Small intestine (tissue), 7 donors: ENCODE measurements at regions not wholly inside any gene's neighbourhood (a gene's known extent, or its start where the extent isn't known, plus 50 kb on each side); places are given as distances from the start of the nearest gene placed in this dataset.
A peak's percentile ranks its signal among the peaks of the same experiment; 100 is the strongest.

Experiments
- DNase-seq, 2 donors: peaks; one replicate each; pipeline versions ENCODE4 v3.0.0 to v3.0.0-alpha.2; 2013
- FAIRE-seq: peaks from 2 replicates; lab custom pipeline; 2012; peaks lifted over from hg19 to GRCh38; lab: Jason Lieb, UNC
- H3K27ac ChIP-seq, 3 donors: one replicate each; pipeline ENCODE4 v1.5.1; 2013; ENCODE audit warnings: low read length in 2 of 3, mild to moderate bottlenecking in 2 of 3, control low read depth in 1 of 3, inconsistent platforms in 1 of 3, low read depth in 1 of 3, moderate library complexity in 1 of 3
- H3K27me3 ChIP-seq, 3 donors: one replicate each; pipeline ENCODE4 v1.6.1; 2013; ENCODE audit warnings: low read length in 3 of 3, inconsistent platforms in 1 of 3; ENCODE audit not compliant: control insufficient read depth in 3 of 3, insufficient read depth in 3 of 3
- H3K36me3 ChIP-seq, 3 donors: one replicate each; pipeline ENCODE4 v1.6.1; 2013; ENCODE audit warnings: low read length in 3 of 3, inconsistent platforms in 1 of 3, low read depth in 1 of 3, mild to moderate bottlenecking in 1 of 3, moderate library complexity in 1 of 3; ENCODE audit not compliant: control insufficient read depth in 3 of 3, insufficient read depth in 2 of 3
- H3K4me1 ChIP-seq, 3 donors: one replicate each; pipeline ENCODE4 v1.6.1; 2013; ENCODE audit warnings: low read length in 2 of 3, inconsistent platforms in 1 of 3, low read depth in 1 of 3, mild to moderate bottlenecking in 1 of 3, moderate library complexity in 1 of 3; ENCODE audit not compliant: control insufficient read depth in 3 of 3, insufficient read depth in 2 of 3
- H3K4me3 ChIP-seq, 3 donors: one replicate each; pipeline ENCODE4 v1.5.1; 2013; ENCODE audit warnings: low read length in 3 of 3, control low read depth in 1 of 3, inconsistent platforms in 1 of 3, low read depth in 1 of 3, mild to moderate bottlenecking in 1 of 3, moderate library complexity in 1 of 3
- H3K9me3 ChIP-seq, 2 donors: one replicate each; pipeline ENCODE4 v1.6.1; 2013; ENCODE audit warnings: low read depth in 1 of 2, low read length in 1 of 2; ENCODE audit not compliant: control insufficient read depth in 2 of 2, insufficient read depth in 1 of 2
- WGBS, 3 donors: extraction: QIAGEN DNeasy Blood & Tissue Kit; methylation state at CpG; one replicate each; pipeline ENCODE4 v1.1.7; 2013; 5-methylcytosine and 5-hydroxymethylcytosine counted together
- donor health status: healthy with polysubstance abuse.
- donor health status: control.
- donor health status: control.
- donor health status: Bipolar disorder and iron deficiency.
- donor health status: healthy.

GRCh38 chr12:125216756-125217155, 151.5 kb downstream of the AACS start:
- H3K36me3 ChIP-seq = no peaks in the 10 kb centered on the region
- FAIRE-seq (no peak), DNase-seq (no peak)
- 80 to 84% (median 82%) methylated on average over 14 of the region's 14 CpGs for WGBS, 3 donors
- no peak overlapping the region for H3K4me3 ChIP-seq
- H3K4me1 ChIP-seq = no peaks in the 10 kb centered on the region
- H3K27me3 ChIP-seq = peaks cover 0 to 4% (median 3%) of the 10 kb centered on the region in 3 donors
- peaks cover 0 to 4% of the 10 kb centered on the region in 2 donors for H3K9me3 ChIP-seq
- no peak overlapping the region for H3K27ac ChIP-seq

GRCh38 chr12:125217308-125217707, 152.1 kb downstream of the AACS start:
- Histone ChIP-seq H3K36me3 (no peaks in the 10 kb centered on the region), H3K4me1 (no peaks in the 10 kb centered on the region), H3K27ac (no peak overlapping the region), H3K9me3 (peaks cover 0 to 4% of the 10 kb centered on the region in 2 donors), H3K4me3 (no peak overlapping the region), H3K27me3 (peaks cover 0 to 4% (median 3%) of the 10 kb centered on the region in 3 donors)
- DNase-seq (no peak), FAIRE-seq (no peak)
- WGBS, 3 donors = 72 to 75% (median 72%) methylated on average over 5 of the region's 5 CpGs

GRCh38 chr12:125218952-125219351, 153.7 kb downstream of the AACS start:
- FAIRE-seq = no peak

GRCh38 chr12:125220404-125221273, 155.4 kb downstream of the AACS start:
- peaks cover 0 to 4% (median 3%) of the 10 kb centered on the region in 3 donors for H3K27me3 ChIP-seq
- no peaks in the 10 kb centered on the region for H3K36me3 ChIP-seq
- H3K4me1 ChIP-seq = no peaks in the 10 kb centered on the region
- 47 to 64% (median 49%) methylated on average over 16 of the region's 16 CpGs for WGBS, 3 donors
- FAIRE-seq (no peak), DNase-seq (peak; percentile 38 to 67)
- H3K4me3 ChIP-seq = no peak overlapping the region
- no peak overlapping the region for H3K27ac ChIP-seq
- H3K9me3 ChIP-seq = no peaks in the 10 kb centered on the region

More at GRCh38 chr12:125218952-125219351, 153.7 kb downstream of the AACS start:
- Histone ChIP-seq H3K27me3 (peaks cover 0 to 4% (median 3%) of the 10 kb centered on the region in 3 donors), H3K27ac (no peak overlapping the region), H3K4me1 (no peaks in the 10 kb centered on the region), H3K36me3 (no peaks in the 10 kb centered on the region), H3K9me3 (peaks cover 0 to 4% of the 10 kb centered on the region in 2 donors), H3K4me3 (no peak overlapping the region)
- no peak for DNase-seq
- 71 to 74% (median 72%) methylated on average over 4 of the region's 4 CpGs for WGBS, 3 donors

- FAIRE-seq = no peak
- 84 to 92% (median 88%) methylated on average over 4 of the region's 4 CpGs for WGBS, 3 donors
Measured at GRCh38 chr12:125221602-125222001, 156.4 kb downstream of the AACS start.

GRCh38 chr12:125222876-125223275, 157.6 kb downstream of the AACS start:
- FAIRE-seq (no peak), DNase-seq (no peak)
- Histone ChIP-seq H3K27me3 (peaks cover 0 to 4% (median 3%) of the 10 kb centered on the region in 3 donors), H3K4me1 (no peaks in the 10 kb centered on the region), H3K36me3 (no peaks in the 10 kb centered on the region), H3K9me3 (no peaks in the 10 kb centered on the region), H3K4me3 (no peak overlapping the region), H3K27ac (no peak overlapping the region)
- 45 to 61% (median 45%) methylated on average over 3 of the region's 3 CpGs for WGBS, 3 donors

More at GRCh38 chr12:125221602-125222001, 156.4 kb downstream of the AACS start:
- H3K4me3 ChIP-seq = no peak overlapping the region
- no peak for DNase-seq
- no peaks in the 10 kb centered on the region for H3K4me1 ChIP-seq
- H3K36me3 ChIP-seq = no peaks in the 10 kb centered on the region
- no peak overlapping the region for H3K27ac ChIP-seq
- no peaks in the 10 kb centered on the region for H3K9me3 ChIP-seq
- peaks cover 0 to 4% (median 3%) of the 10 kb centered on the region in 3 donors for H3K27me3 ChIP-seq

- WGBS, 3 donors = 91 to 92% (median 91%) methylated on average over 4 of the region's 4 CpGs
- no peak for FAIRE-seq
- H3K36me3 ChIP-seq = no peaks in the 10 kb centered on the region
- no peak overlapping the region for H3K4me3 ChIP-seq
- peaks cover 0 to under 1% (median 0%) of the 10 kb centered on the region in 3 donors for H3K27me3 ChIP-seq
- no peaks in the 10 kb centered on the region for H3K4me1 ChIP-seq
- no peaks in the 10 kb centered on the region for H3K9me3 ChIP-seq
- no peak overlapping the region for H3K27ac ChIP-seq
- DNase-seq = no peak
Measured at GRCh38 chr12:125225641-125226040, 160.4 kb downstream of the AACS start.

- Histone ChIP-seq H3K27ac (no peak overlapping the region), H3K9me3 (no peaks in the 10 kb centered on the region), H3K4me3 (no peak overlapping the region), H3K36me3 (no peaks in the 10 kb centered on the region), H3K4me1 (no peaks in the 10 kb centered on the region), H3K27me3 (no peaks in the 10 kb centered on the region)
- WGBS, 3 donors = 76 to 78% (median 78%) methylated on average over 18 of the region's 18 CpGs
- no peak for FAIRE-seq
- no peak for DNase-seq
Measured at GRCh38 chr12:125228519-125229260, 163.5 kb downstream of the AACS start.
